Astrocyte (in vitro differentiated cells and primary cell): ENCODE measurements at regions not wholly inside any gene's neighbourhood (a gene's known extent, or its start where the extent isn't known, plus 50 kb on each side); places are given as distances from the start of the nearest gene placed in this dataset.

ENCODE experiments used
- DNase-seq: peaks from one replicate; pipeline ENCODE4 v3.0.0-alpha.2; 2010; ENCODE audit warnings: low read depth
- FAIRE-seq: peaks from 2 replicates; lab custom pipeline; 2011; peaks lifted over from hg19 to GRCh38; lab: Jason Lieb, UNC
- H2AFZ ChIP-seq: 2 replicates; pipeline ENCODE4 v1.6.0; 2012; ENCODE audit warnings: low read depth, low read length, inconsistent platforms
- H3K27ac ChIP-seq: 2 replicates; pipeline ENCODE4 v1.5.1; 2011; ENCODE audit warnings: low read depth, low read length, inconsistent platforms
- H3K27me3 ChIP-seq: 2 replicates; pipeline ENCODE4 v1.6.0; 2011; ENCODE audit warnings: low read length, inconsistent platforms; ENCODE audit not compliant: insufficient read depth
- H3K36me3 ChIP-seq: 2 replicates; pipeline ENCODE4 v1.5.1; 2011; ENCODE audit warnings: low read length, inconsistent platforms; ENCODE audit not compliant: insufficient read depth
- H3K4me1 ChIP-seq: 2 replicates; pipeline ENCODE4 v1.5.1; 2011; ENCODE audit warnings: low read length, inconsistent platforms; ENCODE audit not compliant: insufficient read depth
- H3K4me2 ChIP-seq: 2 replicates; pipeline ENCODE4 v1.6.0; 2012; ENCODE audit warnings: low read length, inconsistent platforms
- H3K4me3 ChIP-seq: 2 replicates; pipeline ENCODE4 v1.5.1; 2011; ENCODE audit warnings: low read depth, mild to moderate bottlenecking, low read length, inconsistent platforms; ENCODE audit not compliant: insufficient read depth
- H3K79me2 ChIP-seq: 2 replicates; pipeline ENCODE4 v1.6.0; 2012; ENCODE audit warnings: mild to moderate bottlenecking, low read length, inconsistent platforms; ENCODE audit not compliant: insufficient read depth
- H3K9ac ChIP-seq: 2 replicates; pipeline ENCODE4 v1.6.0; 2012; ENCODE audit warnings: mild to moderate bottlenecking, low read length, inconsistent platforms
- H3K9me3 ChIP-seq: 2 replicates; pipeline ENCODE4 v1.5.1; 2012; ENCODE audit warnings: low read depth, mild to moderate bottlenecking, low read length, inconsistent platforms; ENCODE audit not compliant: insufficient read depth
- H4K20me1 ChIP-seq: 2 replicates; pipeline ENCODE4 v1.6.0; 2012; ENCODE audit warnings: low read length, inconsistent platforms; ENCODE audit not compliant: insufficient read depth
- H3K27ac Mint-ChIP-seq: one replicate; pipeline ENCODE4 v1.8.0; 2021; ENCODE audit warnings: mild to moderate bottlenecking, mixed read lengths; ENCODE audit not compliant: unreplicated experiment
- H3K27me3 Mint-ChIP-seq: one replicate; pipeline ENCODE4 v1.8.0; 2021; ENCODE audit warnings: low read depth, mixed read lengths; ENCODE audit not compliant: unreplicated experiment
- H3K36me3 Mint-ChIP-seq: one replicate; pipeline ENCODE4 v1.8.0; 2021; ENCODE audit warnings: low read depth, mixed read lengths; ENCODE audit not compliant: unreplicated experiment
- H3K4me1 Mint-ChIP-seq: one replicate; pipeline ENCODE4 v1.8.0; 2021; ENCODE audit warnings: low read depth, mixed read lengths; ENCODE audit not compliant: unreplicated experiment
- H3K4me3 Mint-ChIP-seq: one replicate; pipeline ENCODE4 v1.8.0; 2021; ENCODE audit warnings: mild to moderate bottlenecking, moderate library complexity, mixed read lengths; ENCODE audit not compliant: unreplicated experiment
- H3K9me3 Mint-ChIP-seq: one replicate; pipeline ENCODE4 v1.8.0; 2021; ENCODE audit warnings: mild to moderate bottlenecking, mixed read lengths; ENCODE audit not compliant: unreplicated experiment
- CTCF ChIP-seq: IDR thresholded peaks from 2 replicates; pipeline ENCODE4 v1.5.1; 2011; ENCODE audit warnings: low read depth, mild to moderate bottlenecking, inconsistent platforms, low read length, moderate library complexity; ENCODE audit not compliant: insufficient read depth
- EZH2 ChIP-seq: IDR thresholded peaks from 2 replicates; pipeline ENCODE4 v1.6.1; 2012; ENCODE audit warnings: mild to moderate bottlenecking, low read length, inconsistent platforms; ENCODE audit not compliant: insufficient read depth

GRCh38 chr5:43926923-43927322 lies 323.9 kb downstream of the NNT start:
- Mint-ChIP-seq H3K27me3 (no peaks in the 10 kb centered on the region), H3K4me3 (no peak overlapping the region), H3K4me1 (no peaks in the 10 kb centered on the region), H3K9me3 (no peaks in the 10 kb centered on the region), H3K36me3 (no peaks in the 10 kb centered on the region), H3K27ac (no peak overlapping the region)
- TF ChIP-seq EZH2 (no peak), CTCF (no peak)
- Histone ChIP-seq H3K4me1 (no peaks in the 10 kb centered on the region), H3K9me3 (peaks cover 10% of the 10 kb centered on the region), H3K27ac (no peak overlapping the region), H3K36me3 (no peaks in the 10 kb centered on the region), H3K4me2 (no peak overlapping the region), H3K79me2 (no peaks in the 10 kb centered on the region), H3K4me3 (no peak overlapping the region), H3K9ac (no peak overlapping the region), H4K20me1 (no peaks in the 10 kb centered on the region), H3K27me3 (no peaks in the 10 kb centered on the region), H2AFZ (no peak overlapping the region)
- DNase-seq, result no peak
- FAIRE-seq, result no peak

GRCh38 chr5:43920422-43920821 lies 317.4 kb downstream of the NNT start:
- H3K27me3 ChIP-seq, result no peaks in the 10 kb centered on the region
- no peaks in the 10 kb centered on the region for H3K36me3 Mint-ChIP-seq
- no peak overlapping the region for H3K9ac ChIP-seq
- TF ChIP-seq CTCF (no peak), EZH2 (no peak)
- H3K79me2 ChIP-seq, result no peaks in the 10 kb centered on the region
- no peaks in the 10 kb centered on the region for H3K4me1 Mint-ChIP-seq
- no peak overlapping the region for H3K4me3 Mint-ChIP-seq
- H3K9me3 ChIP-seq, result peaks cover 13% of the 10 kb centered on the region
- FAIRE-seq, result no peak
- no peak overlapping the region for H3K27ac Mint-ChIP-seq
- no peaks in the 10 kb centered on the region for H3K27me3 Mint-ChIP-seq
- no peak overlapping the region for H3K4me3 ChIP-seq
- H3K27ac ChIP-seq, result no peak overlapping the region
- DNase-seq, result no peak
- no peaks in the 10 kb centered on the region for H3K9me3 Mint-ChIP-seq
- H3K4me2 ChIP-seq, result no peak overlapping the region
- no peaks in the 10 kb centered on the region for H3K4me1 ChIP-seq
- no peaks in the 10 kb centered on the region for H3K36me3 ChIP-seq
- no peaks in the 10 kb centered on the region for H4K20me1 ChIP-seq
- no peak overlapping the region for H2AFZ ChIP-seq

GRCh38 chr5:43917925-43918324 lies 314.9 kb downstream of the NNT start:
- Mint-ChIP-seq H3K27me3 (no peaks in the 10 kb centered on the region), H3K27ac (no peak overlapping the region), H3K4me1 (no peaks in the 10 kb centered on the region), H3K9me3 (no peaks in the 10 kb centered on the region), H3K4me3 (no peak overlapping the region), H3K36me3 (no peaks in the 10 kb centered on the region)
- no peaks in the 10 kb centered on the region for H3K27me3 ChIP-seq
- FAIRE-seq, result no peak
- H2AFZ ChIP-seq, result no peak overlapping the region
- no peak overlapping the region for H3K27ac ChIP-seq
- no peaks in the 10 kb centered on the region for H3K79me2 ChIP-seq
- H3K9me3 ChIP-seq, result peaks cover 3% of the 10 kb centered on the region
- no peak overlapping the region for H3K4me3 ChIP-seq
- no peak overlapping the region for H3K9ac ChIP-seq
- no peaks in the 10 kb centered on the region for H4K20me1 ChIP-seq
- TF ChIP-seq CTCF (no peak), EZH2 (no peak)
- DNase-seq, result no peak
- no peaks in the 10 kb centered on the region for H3K36me3 ChIP-seq
- H3K4me1 ChIP-seq, result no peaks in the 10 kb centered on the region
- no peak overlapping the region for H3K4me2 ChIP-seq
